WERI-Rb-1 (cell line): ENCODE measurements at regions not wholly inside any gene's neighbourhood (a gene's known extent, or its start where the extent isn't known, plus 50 kb on each side); places are given as distances from the start of the nearest gene placed in this dataset.

Experiments used
- DNase-seq: peaks from one replicate; pipeline ENCODE4 v3.0.0-alpha.2; 2020
- H3K27ac ChIP-seq: fragments of 250-450 bp; sonication (Bioruptor Pico); 2 replicates; pipeline ENCODE4 v1.5.1; 2020; ENCODE audit warnings: mild to moderate bottlenecking, moderate library complexity
- H3K27me3 ChIP-seq: fragments of 250-450 bp; sonication (Bioruptor Pico); 2 replicates; pipeline ENCODE4 v1.5.1; 2021; ENCODE audit warnings: mild to moderate bottlenecking, low read depth, moderate library complexity; ENCODE audit not compliant: insufficient read depth, severe bottlenecking
- H3K36me3 ChIP-seq: fragments of 250-450 bp; sonication (Bioruptor Pico); 2 replicates; pipeline ENCODE4 v1.5.1; 2020; ENCODE audit warnings: mild to moderate bottlenecking, moderate library complexity
- H3K4me3 ChIP-seq: 2 replicates; pipeline ENCODE4 v1.5.1; 2011; ENCODE audit warnings: low read depth, mild to moderate bottlenecking, control low read depth, low read length
- H3K9me3 ChIP-seq: fragments of 250-450 bp; sonication (Bioruptor Pico); 2 replicates; pipeline ENCODE4 v1.5.1; 2021; ENCODE audit warnings: mild to moderate bottlenecking, moderate library complexity; ENCODE audit not compliant: severe bottlenecking
- CTCF ChIP-seq: IDR thresholded peaks from 2 replicates; pipeline ENCODE4 v1.5.1; 2011; ENCODE audit warnings: low read depth, mild to moderate bottlenecking, control low read depth, inconsistent platforms, low read length

- no peak for DNase-seq
- no peaks in the 10 kb centered on the region for H3K27me3 ChIP-seq
- no peak for TF ChIP-seq CTCF
- no peaks in the 10 kb centered on the region for H3K36me3 ChIP-seq
- no peaks in the 10 kb centered on the region for H3K9me3 ChIP-seq
- H3K4me3 ChIP-seq: no peak overlapping the region
- H3K27ac ChIP-seq: no peak overlapping the region
Measured at GRCh38 chr3:150285601-150286000, 122.5 kb upstream of the TSC22D2 start.

- TF ChIP-seq CTCF: no peak
- Histone ChIP-seq H3K27ac (no peak overlapping the region), H3K4me3 (no peak overlapping the region), H3K36me3 (no peaks in the 10 kb centered on the region), H3K9me3 (no peaks in the 10 kb centered on the region), H3K27me3 (no peaks in the 10 kb centered on the region)
- DNase-seq: no peak
Measured at GRCh38 chr3:150278843-150279381, 129.2 kb upstream of the TSC22D2 start.

- no peaks in the 10 kb centered on the region for H3K27me3 ChIP-seq
- no peak for TF ChIP-seq CTCF
- no peak for DNase-seq
- H3K9me3 ChIP-seq: no peaks in the 10 kb centered on the region
- H3K27ac ChIP-seq: no peak overlapping the region
- H3K4me3 ChIP-seq: no peak overlapping the region
- no peaks in the 10 kb centered on the region for H3K36me3 ChIP-seq
Measured at GRCh38 chr3:150278195-150278594, 129.9 kb upstream of the TSC22D2 start.

GRCh38 chr3:150277444-150277843 is 130.7 kb upstream of the TSC22D2 start:
- H3K27ac ChIP-seq: no peak overlapping the region

GRCh38 chr3:150275941-150276340 is 132.2 kb upstream of the TSC22D2 start:
- Histone ChIP-seq H3K9me3 (no peaks in the 10 kb centered on the region), H3K27me3 (no peaks in the 10 kb centered on the region), H3K36me3 (no peaks in the 10 kb centered on the region), H3K27ac (no peak overlapping the region), H3K4me3 (no peak overlapping the region)
- no peak for TF ChIP-seq CTCF
- DNase-seq: no peak

More at GRCh38 chr3:150277444-150277843, 130.7 kb upstream of the TSC22D2 start:
- no peak for DNase-seq
- H3K27me3 ChIP-seq: no peaks in the 10 kb centered on the region
- TF ChIP-seq CTCF: no peak
- no peaks in the 10 kb centered on the region for H3K36me3 ChIP-seq
- H3K9me3 ChIP-seq: no peaks in the 10 kb centered on the region
- H3K4me3 ChIP-seq: no peak overlapping the region

GRCh38 chr3:150274372-150274771 is 133.7 kb upstream of the TSC22D2 start:
- DNase-seq: no peak
- no peak overlapping the region for H3K4me3 ChIP-seq
- H3K36me3 ChIP-seq: no peaks in the 10 kb centered on the region
- H3K9me3 ChIP-seq: no peaks in the 10 kb centered on the region
- no peaks in the 10 kb centered on the region for H3K27me3 ChIP-seq
- TF ChIP-seq CTCF: no peak
- no peak overlapping the region for H3K27ac ChIP-seq
